ENCODE measurements at regions not wholly inside any gene's neighbourhood (a gene's known extent, or its start where the extent isn't known, plus 50 kb on each side); places are given as distances from the start of the nearest gene placed in this dataset.

DNA sequence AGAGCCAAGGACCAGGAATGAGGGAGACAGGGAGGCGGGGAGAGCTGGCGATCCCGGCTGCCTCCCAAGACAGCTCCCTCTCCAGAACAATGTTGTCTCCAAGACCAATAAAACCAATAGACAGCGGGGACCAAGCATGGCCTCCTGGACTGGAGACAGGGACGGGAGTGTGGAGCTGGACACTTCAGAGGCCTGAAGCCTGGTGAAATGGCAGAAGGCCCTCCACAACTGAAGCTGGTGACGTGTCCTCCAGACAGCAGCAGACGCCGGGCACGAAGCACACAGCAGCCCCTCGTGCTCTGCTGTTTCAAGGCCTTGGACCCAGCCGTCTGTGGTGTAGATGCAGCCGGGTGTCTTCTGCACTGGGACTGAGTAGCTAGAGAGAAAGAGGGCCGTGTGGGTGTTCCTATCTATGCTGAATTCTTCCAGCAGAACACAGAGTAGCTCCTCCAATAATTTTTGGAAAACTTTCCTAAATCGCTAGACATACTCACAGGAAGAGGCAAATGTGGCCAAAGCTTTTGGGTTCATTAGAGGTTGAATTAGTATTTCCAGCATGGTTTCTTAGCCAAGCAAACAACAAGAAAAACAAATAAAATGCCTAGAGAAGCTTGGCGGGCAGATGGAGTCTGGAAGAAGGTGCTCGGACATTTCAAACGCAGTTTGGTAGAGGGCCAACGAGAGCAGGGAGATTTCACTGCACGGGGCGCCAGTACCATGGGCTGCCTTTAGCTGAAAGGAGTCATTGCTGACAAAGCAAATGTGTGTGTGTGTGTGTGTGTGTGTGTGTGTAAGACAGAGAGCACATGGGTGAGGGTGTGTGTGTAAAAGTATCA is 570.4 kb downstream of the TCERG1L start:
- Histone ChIP-seq H3K36me3 (no peaks in the 10 kb centered on the region), H3K4me3 (no peak overlapping the region), H3K9me3 (peaks cover 0 to 2% (median 0%) of the 10 kb centered on the region in 4 donors), H3K27me3 (no peaks in the 10 kb centered on the region), H3K27ac (no peak overlapping the region), H3K4me1 (no peaks in the 10 kb centered on the region)
- TF ChIP-seq POLR2A (IDR thresholded peaks at IDR 0.05) = no peak
- TF ChIP-seq, protein P1, sequence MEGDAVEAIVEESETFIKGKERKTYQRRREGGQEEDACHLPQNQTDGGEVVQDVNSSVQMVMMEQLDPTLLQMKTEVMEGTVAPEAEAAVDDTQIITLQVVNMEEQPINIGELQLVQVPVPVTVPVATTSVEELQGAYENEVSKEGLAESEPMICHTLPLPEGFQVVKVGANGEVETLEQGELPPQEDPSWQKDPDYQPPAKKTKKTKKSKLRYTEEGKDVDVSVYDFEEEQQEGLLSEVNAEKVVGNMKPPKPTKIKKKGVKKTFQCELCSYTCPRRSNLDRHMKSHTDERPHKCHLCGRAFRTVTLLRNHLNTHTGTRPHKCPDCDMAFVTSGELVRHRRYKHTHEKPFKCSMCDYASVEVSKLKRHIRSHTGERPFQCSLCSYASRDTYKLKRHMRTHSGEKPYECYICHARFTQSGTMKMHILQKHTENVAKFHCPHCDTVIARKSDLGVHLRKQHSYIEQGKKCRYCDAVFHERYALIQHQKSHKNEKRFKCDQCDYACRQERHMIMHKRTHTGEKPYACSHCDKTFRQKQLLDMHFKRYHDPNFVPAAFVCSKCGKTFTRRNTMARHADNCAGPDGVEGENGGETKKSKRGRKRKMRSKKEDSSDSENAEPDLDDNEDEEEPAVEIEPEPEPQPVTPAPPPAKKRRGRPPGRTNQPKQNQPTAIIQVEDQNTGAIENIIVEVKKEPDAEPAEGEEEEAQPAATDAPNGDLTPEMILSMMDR (IDR thresholded peaks at IDR 0.05) = no peak
- no peak for TF ChIP-seq EP300 (IDR thresholded peaks at IDR 0.05)
- DNase-seq (ENCODE audit: low spot score in 2 of 2) = no peak
- 50 to 53% methylated on average over 16 to 20 of the region's 20 CpGs for WGBS, 2 donors

DNA sequence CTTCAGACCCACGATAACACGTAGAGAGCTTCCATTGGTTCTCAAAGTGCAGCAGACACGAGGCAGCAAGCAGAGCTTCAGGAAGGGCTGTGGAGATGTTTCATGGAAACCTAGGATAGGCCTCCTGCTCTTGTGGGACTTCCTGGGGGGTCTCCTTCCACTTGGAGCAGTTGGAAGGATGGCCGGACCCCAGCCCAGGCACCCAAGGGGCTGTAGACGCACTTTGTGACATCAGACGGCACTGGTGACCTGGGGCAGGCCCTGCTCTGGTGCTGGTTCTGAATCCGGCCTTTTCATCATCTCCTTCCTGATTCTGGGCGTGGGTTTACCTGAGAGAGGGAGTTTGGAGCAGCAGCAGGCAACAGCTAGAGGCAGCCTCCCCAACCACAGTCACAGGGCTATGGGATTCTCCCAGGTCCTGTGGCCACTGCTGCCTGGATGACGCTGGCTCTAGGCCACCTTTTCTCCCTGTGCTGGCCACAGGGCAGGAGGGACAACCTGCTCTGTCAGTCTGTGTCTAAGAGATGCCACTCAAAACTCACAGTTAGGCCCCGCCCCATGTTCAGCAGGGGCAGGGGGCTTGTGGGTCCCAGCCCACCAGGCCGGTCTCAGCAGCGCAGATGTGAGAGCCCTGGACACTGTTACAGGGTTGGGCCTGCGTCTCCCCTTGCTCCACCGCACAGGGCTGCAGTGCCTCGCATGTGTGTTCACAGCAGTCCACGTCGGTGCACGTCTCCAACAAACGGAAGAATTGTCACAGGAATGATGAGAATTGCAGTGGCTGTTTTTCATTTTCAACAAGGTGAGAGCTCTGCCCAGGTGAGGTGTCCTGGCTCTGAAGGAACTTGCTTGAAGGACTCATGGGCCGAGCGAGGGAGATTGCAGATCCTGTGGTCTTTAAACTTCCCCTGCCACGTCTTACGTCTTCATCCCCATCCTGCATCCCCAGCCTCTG is 569.3 kb downstream of the TCERG1L start:
- H3K4me3 ChIP-seq = no peak overlapping the region
- no peaks in the 10 kb centered on the region for H3K4me1 ChIP-seq
- H3K36me3 ChIP-seq = no peaks in the 10 kb centered on the region
- no peak for DNase-seq (ENCODE audit: low spot score in 2 of 2)
- H3K27ac ChIP-seq = no peak overlapping the region
- H3K27me3 ChIP-seq = no peaks in the 10 kb centered on the region
- H3K9me3 ChIP-seq = no peaks in the 10 kb centered on the region
- 81 to 88% methylated on average over 16 to 23 of the region's 23 CpGs for WGBS, 2 donors
- no peak for TF ChIP-seq POLR2A (IDR thresholded peaks at IDR 0.05)
- no peak for TF ChIP-seq EP300 (IDR thresholded peaks at IDR 0.05)
- TF ChIP-seq, protein P1 (IDR thresholded peaks at IDR 0.05) = no peak

DNA sequence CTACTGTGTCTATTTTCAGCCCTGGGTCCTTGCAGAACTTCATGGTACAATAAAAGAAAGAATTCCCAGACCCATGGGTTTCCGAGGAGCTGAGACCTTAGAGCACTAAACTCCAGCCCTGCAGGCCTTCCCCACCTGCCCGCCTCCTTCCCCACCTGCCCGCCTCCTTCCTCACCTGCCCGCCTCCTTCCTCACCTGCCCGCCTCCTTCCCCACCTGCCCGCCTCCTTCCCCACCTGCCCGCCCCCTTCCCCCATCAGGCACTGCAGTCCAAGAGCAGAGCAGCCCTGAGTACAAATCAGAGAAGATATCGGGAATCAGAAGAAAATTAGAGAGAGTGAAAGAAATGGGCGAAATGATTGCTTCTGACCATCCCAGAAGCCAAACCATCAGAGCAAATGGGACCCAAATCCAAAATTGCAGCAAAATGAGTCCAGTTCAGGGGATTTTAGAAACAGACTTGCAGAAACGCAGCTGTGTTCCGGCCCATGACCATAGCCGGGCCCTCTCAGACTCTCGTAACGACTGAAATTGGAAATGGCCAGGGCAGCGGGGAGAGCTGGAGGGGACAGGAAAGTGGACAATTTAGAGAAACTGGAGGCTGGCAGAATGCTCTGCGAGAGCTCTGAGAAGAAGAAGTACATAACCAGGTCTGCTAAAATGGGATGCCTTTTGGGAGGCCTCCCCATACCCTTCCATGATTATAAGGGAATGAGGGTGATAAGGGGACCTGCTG is 568.4 kb downstream of the TCERG1L start:
- H3K9me3 ChIP-seq = no peaks in the 10 kb centered on the region
- 81 to 84% methylated on average over 16 of the region's 16 CpGs for WGBS, 2 donors
- TF ChIP-seq POLR2A (IDR thresholded peaks at IDR 0.05) = no peak
- no peak for TF ChIP-seq EP300 (IDR thresholded peaks at IDR 0.05)
- TF ChIP-seq, protein P1 (IDR thresholded peaks at IDR 0.05) = no peak
- no peak overlapping the region for H3K27ac ChIP-seq
- H3K4me3 ChIP-seq = no peak overlapping the region
- H3K27me3 ChIP-seq = no peaks in the 10 kb centered on the region
- DNase-seq (ENCODE audit: low spot score in 2 of 2) = no peak
- H3K4me1 ChIP-seq = no peaks in the 10 kb centered on the region
- no peaks in the 10 kb centered on the region for H3K36me3 ChIP-seq

DNA sequence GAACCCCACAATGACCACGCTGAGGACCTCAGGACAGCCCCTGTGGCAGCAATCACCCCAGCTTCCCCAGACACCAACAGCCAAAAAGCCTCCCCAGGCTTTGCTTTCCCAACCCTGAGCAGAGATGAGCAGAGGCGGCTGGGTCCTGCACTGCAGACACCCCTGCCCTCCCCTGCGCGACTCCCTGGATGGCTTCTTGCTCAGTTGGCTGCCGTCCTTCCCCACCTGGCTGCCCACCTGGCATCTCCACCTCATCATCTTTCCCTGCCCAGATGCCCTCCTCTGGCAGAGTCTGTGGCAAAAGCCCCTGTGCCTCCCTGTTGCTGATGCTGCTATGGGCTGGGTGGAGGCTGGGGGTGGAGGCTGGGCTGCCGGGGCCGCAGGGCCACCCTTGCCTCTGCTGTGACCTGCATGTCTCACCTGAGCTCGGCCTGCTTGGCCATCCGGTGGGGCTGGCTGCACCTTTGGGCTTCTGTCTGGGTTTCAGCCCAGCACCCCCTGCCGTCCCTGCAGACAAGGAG is 567.7 kb downstream of the TCERG1L start:
- WGBS, 2 donors = 73 to 78% methylated on average over 8 to 10 of the region's 10 CpGs
- no peaks in the 10 kb centered on the region for H3K27me3 ChIP-seq

More for the DNA sequence above, 567.7 kb downstream of the TCERG1L start:
- H3K36me3 ChIP-seq = no peaks in the 10 kb centered on the region
- TF ChIP-seq, protein P1 (IDR thresholded peaks at IDR 0.05) = no peak
- TF ChIP-seq EP300 (IDR thresholded peaks at IDR 0.05) (no peak), POLR2A (IDR thresholded peaks at IDR 0.05) (no peak)
- H3K27ac ChIP-seq = no peak overlapping the region
- no peak overlapping the region for H3K4me3 ChIP-seq
- no peaks in the 10 kb centered on the region for H3K9me3 ChIP-seq
- no peaks in the 10 kb centered on the region for H3K4me1 ChIP-seq
- no peak for DNase-seq (ENCODE audit: low spot score in 2 of 2)
